ENCODE measurements at regions not wholly inside any gene's neighbourhood (a gene's known extent, or its start where the extent isn't known, plus 50 kb on each side); places are given as distances from the start of the nearest gene placed in this dataset.
"Not testable (repeated sequence)": the region's sequence is repeated elsewhere in the genome, so short reads cannot be mapped to it uniquely, and the experiment has no call there.

DNA sequence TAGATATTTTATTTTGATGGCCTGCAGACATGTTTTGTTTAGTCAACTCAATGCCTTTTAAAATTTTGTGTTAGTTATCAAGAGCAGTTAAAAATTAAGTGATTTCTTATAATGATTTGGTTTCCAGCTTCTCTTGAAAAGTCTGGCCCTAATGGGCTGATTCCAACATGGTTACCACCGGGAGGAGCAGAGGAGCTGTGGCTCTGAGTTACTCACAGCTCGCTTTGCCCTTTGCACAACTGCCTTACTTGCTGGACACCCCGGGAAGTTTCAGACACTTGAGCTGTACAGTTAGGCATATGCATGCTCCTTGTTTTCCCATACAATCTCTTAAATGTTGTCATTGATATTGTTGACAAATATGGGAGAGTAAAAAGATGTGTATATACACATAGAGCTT lies 173.1 kb upstream of the MMS22L start:
- no peak for DNase-seq (ENCODE audit: low read depth)

DNA sequence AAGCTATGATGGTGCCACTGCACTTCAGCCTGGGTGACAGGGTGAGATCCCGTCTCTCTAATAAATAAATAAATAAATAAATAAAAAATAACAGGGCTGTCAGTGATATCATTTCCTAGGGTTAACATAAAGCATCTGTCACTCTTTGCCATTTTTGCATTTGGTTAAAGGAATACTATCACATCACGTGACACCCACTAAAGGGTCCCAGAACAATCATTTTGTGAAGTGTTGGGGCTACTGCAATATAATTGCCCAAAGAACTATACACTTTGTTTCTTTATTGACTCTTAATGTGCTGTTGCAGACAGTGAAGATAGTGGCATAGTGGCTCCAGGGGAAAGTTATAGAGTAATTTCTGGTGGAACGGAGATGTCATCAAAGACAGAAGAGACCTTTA lies 176.5 kb upstream of the MMS22L start:
- no peak for DNase-seq (ENCODE audit: low read depth)

DNA sequence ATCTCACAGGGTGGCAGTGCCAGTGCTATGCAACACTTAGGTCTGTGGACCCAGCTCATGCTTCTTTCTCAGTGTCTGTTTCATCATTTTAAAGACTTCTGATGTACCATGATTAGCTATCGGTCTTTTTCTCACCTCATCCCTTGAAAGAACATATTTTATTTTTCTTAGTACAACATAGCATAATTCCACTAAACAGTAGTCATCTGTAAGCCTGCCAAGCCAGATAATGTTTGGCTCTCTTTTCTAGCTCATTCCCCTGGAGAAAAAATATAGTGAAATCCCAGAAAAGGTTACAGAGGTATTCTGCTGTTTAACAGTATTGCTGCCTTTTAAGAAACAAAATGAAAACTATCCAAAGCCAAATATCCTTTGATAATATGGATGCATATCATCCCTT lies 177.0 kb upstream of the MMS22L start:
- DNase-seq (ENCODE audit: low read depth) = peak; percentile 3

DNA sequence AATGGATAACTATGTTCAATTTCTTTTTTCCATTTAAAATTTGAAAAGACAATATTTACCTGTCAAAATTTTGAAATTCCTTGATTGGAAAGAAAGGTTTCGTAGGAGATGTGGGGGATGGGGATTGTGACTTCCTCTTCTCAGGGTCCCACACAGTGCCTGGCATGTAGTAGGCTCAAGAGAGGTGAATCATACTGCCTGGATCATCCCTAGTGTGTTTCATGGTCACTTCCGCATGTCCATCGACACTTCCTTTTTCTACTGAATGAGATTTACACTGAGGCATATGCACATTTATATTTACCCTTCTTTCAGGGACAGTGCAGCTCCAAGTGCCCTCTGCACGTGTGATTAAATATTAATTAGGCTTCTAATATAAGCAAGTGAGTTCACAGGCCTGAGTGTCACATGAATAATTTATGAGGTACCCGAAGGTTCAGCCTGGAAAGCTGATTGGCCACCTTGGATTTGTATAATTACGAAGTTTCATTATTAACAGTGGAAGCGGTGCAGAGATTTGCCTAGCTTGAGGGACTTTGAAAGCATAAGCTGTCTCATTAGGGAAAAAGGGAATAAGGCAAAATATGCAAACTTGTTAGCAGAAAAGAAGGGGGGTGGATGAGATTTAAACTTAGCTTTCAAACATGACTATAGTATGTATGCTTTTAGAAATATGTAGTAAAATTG lies 177.5 kb upstream of the MMS22L start:
- DNase-seq (ENCODE audit: low read depth) = no peak

DNA sequence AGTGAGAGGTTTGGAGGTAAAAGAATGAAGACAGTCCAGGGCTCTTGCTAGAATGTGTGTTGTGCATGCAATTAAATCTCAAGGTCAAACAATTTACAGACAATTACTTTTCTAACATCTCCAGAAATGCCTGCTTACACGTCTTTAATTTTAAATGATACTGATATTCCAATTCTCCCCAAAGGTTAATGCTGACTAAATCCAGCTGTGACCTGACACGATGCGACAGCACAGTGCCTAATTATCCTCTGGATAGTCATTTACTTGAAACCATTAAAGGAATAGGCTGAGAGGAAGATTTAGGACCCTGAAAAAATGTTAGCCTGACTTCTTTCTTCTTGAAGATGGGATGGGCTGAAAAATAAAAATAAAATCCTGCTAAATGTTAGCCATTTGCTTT lies 178.2 kb upstream of the MMS22L start:
- DNase-seq (ENCODE audit: low read depth) = no peak

DNA sequence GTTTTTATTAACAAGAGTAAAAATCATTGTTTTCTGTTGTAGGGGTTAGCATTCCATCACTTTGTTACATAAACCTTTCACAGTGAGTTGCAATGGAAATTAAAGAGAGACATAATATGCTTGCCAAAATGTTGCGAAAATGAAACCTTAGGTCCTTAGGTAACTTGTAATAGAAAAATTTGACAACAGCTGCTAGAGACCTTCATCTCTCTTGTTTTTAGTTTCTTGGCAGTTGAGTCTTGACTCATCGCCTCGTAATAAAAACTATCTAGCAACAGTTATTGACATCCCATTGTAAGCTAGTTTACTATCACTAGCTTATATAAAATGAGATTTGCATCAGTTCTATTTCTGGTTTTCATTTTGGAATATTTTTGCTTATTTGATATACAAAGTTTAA lies 179.0 kb upstream of the MMS22L start:
- no peak for DNase-seq (ENCODE audit: low read depth)

DNA sequence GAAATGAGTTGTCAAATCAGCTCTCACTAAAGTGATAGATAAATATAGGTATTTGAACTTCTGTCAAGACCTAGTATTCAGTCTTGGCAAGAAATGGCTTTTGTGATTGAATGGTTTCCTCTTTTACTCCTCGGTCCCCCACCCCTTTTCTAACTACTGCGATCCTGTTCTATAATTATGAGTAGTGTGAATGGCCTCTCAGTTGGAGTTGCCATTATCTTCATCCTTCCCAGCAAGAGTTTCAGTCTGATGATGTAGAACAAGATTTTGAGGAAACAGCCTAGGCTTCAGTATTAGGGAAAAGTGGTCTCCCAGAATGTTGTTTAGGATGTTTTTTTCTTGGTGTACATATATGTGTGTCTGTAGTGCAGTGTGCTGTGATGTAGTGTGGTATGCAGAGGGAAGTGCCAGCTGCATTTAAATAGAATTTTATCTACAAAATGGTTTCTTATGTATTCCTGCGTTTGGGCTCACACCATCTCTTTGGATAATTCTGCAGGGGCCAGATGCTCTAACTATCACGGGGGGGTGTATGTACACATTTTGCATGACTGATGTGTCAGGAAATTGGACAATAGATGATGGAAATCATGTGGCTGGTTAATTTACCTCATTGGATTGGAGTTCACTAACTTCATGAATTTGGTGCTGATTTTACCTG lies 180.1 kb upstream of the MMS22L start:
- DNase-seq (ENCODE audit: low read depth) = no peak

DNA sequence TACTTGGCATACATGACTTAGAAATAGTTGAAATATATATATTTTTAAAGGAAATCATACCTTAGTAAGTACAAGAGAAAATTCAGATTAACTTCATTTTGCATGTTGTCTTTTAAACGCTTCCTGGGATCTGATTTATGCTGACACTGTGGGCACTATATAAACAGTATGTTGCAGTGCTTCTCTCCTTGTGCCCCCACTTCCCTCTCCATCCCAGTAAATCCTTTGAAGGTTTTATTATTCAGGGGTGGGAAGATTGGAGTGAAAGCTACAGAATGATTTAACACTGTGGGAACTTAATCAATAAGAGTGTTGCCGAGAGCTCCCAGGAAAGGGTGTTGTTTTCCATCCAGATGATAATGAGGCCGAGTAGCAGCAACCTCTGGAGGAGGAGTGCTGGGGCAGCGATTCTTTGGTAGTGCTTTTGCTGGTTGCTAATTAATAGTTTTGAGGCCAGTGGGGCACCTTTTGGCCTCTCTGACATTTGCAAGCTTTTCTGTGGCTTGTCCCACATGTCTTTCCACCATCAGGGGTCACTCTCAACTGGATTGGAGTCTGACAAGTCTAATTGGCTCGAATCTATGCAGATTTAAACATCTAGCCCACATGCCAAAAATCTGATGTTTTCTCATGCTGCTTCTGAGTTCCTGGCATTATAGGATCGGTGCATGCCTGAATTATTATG lies 183.0 kb upstream of the MMS22L start:
- DNase-seq (ENCODE audit: low read depth) = no peak

DNA sequence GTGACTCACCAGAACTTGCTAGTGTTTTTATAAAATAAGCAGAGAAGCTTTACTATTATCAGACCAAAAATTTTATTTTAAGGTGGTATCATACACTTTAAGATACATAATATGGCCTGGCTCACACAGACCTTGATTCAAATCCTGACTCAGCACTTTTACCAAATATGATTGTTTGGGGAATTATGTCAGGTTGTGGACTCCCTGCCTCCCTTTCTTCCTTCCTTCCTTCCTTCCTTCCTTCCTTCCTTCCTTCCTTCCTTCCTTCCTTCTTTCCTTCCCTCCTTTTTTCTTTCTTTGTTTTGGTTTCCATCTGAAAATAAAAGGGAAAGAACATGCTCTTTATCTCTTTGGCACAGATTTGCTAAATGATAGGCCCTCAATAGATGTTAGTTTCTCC lies 186.0 kb upstream of the MMS22L start:
- DNase-seq (ENCODE audit: low read depth) = no peak

DNA sequence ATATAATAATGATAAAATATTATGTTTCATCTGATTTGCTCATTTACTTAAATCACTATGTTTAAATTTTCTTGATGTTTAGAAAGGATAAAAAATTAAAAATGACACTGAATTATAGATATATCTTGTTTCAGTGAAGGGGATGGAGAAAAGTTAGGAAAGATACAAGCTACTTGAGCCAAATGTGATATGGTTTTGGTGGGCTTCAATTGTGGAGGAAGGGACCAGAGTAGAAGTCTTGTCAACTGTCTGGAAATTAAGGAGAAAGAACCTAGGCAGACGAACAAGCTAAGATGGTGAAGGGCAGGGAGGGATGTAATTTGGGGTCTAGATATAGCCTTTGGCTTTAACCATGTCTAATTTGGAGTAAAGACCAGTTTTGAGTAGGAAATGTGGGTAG lies 186.4 kb upstream of the MMS22L start:
- DNase-seq (ENCODE audit: low read depth) = no peak

DNA sequence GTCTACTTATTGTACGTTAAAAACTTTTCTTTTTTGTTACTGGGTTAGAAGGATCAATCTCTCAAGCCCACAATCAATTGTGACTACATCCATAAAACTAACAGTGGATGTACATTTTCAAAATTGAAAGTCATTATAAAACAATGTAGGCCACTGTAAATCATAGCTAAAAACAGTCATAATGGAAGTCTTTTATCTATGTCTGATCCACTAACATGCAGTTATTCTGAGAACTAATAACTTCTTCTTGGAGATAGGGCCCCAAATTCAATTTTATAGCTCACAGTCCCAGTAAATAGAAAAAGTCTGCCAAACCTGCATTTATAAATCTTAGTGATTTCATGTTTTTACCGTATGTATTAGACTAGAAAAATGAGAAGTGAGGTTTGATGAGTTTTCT lies 187.3 kb upstream of the MMS22L start:
- DNase-seq (ENCODE audit: low read depth) = no peak

DNA sequence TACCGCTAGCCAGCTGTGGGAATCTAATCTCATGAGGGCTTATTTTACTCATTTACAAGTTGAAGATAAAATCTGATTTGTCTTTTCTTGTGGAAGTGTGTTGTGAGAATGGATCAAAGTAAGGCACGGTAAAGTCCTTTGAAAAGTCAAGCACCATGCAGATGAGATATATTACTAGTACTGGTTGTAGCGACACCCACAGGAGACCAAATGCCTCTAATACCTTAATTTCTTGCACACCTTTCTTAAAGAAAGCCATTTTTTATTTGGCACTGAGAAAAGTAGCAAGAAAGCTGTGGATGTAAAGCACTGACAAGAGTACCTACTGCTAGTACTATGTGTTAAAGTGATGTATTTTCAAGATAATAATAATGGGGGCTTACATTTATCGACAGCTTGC lies 191.0 kb upstream of the MMS22L start:
- DNase-seq (ENCODE audit: low read depth) = no peak

DNA sequence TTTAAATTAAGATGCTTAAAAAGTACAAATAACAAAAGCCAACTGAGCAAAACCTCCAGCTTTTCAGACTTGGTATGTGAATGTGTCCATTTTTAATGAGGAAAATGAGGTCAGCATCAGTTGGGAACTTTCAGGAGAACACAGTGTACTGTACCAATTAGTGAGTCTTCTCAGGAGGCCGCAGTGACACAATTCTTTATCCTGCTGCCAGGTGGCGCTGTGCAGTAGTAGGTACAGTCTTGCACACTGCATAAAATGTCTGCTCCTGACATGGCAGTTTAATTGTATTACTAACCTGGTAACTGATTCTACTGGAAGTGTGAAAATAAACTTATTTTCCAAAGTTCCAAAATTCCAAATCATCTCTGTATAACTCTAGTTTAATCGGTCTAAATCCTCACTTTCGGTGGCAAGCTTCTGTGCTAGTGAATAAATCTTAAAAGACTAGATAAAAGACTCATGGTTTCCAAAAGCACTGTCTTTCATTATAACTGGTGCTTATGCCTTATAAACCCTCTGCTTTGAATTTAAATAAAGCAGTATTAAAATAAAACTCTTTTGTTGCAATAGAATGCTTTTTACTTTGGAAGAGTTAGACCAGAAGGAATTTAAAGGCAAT lies 214.8 kb upstream of the MMS22L start:
- DNase-seq (ENCODE audit: low read depth) = peak; percentile 59

DNA sequence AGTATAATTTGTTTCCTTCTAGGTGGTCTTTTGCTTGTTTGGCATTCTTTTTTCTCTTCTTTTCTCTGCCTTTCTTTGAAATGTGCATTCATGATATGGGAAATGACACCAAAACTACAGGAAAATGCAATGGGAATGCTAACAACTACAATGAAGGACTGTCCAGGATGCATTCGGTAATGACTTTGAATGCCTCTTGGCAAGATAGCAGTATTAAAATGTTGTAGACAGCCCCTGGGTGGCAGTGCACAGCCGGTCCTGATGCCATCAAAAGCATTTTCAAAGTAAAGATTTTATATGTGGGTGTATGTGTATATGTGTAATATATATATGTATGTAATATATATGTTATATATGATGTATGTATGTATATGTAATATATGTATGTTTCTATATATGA lies 218.8 kb upstream of the MMS22L start:
- peak; percentile 6 for DNase-seq (ENCODE audit: low read depth)

DNA sequence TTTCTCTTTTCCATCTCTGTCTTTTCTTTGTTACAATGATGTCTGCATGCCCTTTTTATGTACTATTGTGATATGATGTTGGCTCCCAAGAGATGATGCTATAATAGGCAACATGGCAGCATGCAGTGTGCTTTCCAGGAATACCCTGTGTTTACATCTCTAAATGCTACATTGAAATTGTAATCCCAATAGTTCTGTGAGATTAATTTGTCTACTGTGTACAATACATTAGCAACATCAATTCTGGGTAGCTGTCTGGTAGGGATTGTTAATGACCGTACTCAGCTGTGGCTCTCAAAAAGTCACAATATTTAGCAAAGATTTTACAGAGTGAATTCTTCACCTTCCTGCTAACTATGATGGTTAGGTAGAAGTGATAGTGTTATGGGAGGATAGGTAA lies 225.6 kb upstream of the MMS22L start:
- no peak for DNase-seq (ENCODE audit: low read depth)

DNA sequence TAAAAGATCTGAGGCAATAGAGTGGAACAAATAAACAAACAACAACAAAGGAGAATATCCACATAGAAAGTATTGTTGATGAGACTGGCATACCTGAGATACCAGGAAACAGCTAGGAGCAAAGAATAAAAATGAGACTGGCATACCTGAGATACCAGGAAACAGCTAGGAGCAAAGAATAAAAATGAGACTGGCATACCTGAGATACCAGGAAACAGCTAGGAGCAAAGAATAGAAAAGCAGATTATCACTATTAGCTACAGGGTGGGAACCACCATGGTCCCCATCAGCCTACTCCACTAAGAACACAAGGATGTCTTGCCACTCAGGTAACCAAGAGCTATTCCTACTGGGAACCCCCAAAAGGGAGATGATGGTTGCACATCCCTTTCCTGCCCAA lies 230.2 kb upstream of the MMS22L start:
- not testable (repeated sequence) for DNase-seq (ENCODE audit: low read depth)

DNA sequence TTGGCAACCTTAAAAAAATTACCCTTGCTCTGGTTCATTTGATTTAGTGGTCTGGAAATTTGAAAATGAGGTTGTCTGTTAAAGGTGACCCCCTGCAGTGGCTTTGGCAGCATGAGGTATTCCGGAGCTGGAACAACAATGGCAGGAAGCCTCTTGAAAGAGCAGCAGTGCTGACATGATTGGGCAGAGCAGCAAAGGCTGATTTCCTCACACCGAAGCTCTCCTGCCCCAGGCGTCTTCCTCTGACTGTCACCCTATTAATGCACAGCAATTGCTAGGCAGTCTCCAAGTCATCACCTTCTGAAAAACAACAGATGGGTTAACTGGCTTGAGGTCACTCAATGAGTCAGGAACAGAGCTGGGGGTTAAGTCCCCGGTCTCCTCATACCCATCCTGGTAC lies 241.8 kb upstream of the MMS22L start:
- peak; percentile 53 for DNase-seq (ENCODE audit: low read depth)

DNA sequence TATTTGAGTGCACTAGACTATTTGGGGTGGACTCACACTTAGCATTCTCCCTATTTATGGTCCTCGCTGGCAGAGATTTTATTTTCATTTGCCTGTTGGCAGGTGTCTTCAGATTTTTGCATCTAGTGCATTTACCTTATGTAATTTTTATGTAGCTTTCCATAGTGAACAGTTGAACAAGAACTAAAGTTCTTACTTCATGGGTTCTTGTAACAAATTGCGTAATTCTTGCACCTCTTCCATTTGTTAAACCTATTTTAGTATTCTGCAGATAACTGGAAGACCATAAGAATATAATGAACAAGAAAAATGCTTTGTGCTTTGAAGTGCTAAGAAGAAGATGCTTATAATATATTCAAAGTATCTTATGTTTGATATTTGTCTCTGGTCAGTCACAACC lies 252.8 kb upstream of the MMS22L start:
- no peak for DNase-seq (ENCODE audit: low read depth)

DNA sequence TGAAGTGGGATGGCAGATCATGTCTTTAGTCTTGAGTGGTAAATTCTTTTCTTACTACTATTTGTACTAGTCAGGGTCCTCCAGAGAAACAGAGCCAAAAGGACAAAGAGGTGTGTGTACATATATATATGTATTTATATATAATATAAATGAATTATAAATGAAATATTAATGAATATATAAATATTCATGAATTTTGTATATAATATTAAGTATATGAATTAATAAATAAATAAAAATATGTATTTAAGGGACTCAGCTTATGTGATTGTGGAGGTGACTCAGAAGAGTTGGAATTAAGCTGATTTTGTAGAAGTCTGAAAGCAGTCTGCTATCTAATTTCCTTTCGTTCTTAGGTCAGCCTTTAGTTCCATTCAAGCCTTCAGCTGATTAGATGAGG lies 265.3 kb upstream of the MMS22L start:
- DNase-seq (ENCODE audit: low read depth) = no peak

DNA sequence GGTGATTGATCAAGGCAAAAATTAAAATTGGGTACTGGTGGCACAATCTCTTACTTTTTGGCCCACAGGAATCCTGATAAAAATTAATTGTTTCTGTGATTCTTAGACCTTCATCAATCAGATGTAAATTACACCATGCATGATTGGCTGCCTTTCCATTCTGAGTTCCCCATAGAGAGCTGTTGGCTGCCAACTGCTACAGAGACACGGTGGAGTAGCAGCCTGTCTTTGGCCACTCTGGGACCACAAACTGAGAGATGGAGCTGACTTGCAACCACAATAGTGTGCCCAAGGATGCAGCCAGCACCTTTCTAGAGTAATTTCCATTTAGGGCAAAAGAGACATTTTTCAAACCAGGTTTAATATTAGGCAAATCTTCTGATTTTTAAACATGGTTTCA lies 274.3 kb upstream of the MMS22L start:
- DNase-seq (ENCODE audit: low read depth) = no peak

DNA sequence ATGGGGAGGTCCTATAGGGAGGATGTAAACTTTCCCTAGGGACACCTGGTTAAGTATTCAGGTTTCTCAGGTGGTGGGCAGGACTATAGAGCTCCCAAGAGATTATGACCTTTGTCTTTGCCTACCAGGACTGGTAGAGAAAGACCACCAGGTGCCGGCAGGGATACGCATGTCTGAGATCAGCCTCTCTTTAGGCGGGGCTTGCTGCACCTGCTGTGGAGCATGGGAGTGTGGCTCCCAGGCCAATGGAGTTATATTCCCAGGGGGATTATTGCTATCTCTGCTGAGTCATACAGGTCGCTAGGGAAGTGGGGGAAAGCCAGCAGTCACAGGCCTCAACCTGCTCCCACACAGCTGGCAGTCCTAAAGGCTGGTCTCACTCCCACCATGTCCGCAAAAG lies 280.5 kb upstream of the MMS22L start:
- no peak for DNase-seq (ENCODE audit: low read depth)

DNA sequence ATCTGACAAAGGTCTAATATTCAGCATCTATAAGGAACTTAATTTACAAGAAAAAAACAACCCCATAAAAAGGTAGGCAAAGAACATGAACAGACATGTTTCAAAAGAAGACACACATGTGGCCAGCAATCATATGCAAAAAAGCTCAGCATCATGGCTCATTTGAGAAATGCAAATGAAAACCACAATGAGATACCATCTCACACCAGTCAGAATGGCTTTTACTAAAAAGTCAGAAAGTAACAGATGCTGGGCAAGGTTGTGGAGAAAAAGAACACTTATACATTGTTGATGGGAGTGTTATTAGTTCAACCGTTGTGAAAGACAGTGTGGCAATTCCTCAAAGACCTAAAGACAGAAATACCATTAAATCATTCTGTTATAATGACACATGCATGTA lies 289.9 kb upstream of the MMS22L start:
- no peak for DNase-seq (ENCODE audit: low read depth)

DNA sequence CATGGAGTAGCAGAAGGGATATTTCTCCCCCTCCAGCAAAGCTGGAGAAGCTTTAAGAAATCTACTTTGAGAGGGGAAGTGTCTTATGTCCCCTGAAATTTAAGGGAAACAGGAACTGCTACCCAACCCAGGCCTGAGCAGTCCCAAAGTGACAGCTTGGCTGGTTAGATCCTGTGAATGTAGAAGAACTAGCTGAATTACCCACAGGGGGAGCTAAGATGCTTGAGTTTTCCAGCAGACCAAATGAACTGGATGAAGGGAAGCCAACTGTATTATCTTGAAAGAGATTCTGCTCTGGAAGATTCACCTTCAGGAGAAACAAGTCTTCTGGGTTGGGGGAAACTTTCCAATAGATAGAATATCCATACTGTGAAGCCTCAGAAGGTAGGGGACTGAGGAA lies 303.3 kb upstream of the MMS22L start:
- peak; percentile 31 for DNase-seq (ENCODE audit: low read depth)

Data from M059J (cell line).